ENCODE measurements at regions not wholly inside any gene's neighbourhood (a gene's known extent, or its start where the extent isn't known, plus 50 kb on each side); places are given as distances from the start of the nearest gene placed in this dataset.
A peak's percentile ranks its signal among the peaks of the same experiment; 100 is the strongest.

DNA sequence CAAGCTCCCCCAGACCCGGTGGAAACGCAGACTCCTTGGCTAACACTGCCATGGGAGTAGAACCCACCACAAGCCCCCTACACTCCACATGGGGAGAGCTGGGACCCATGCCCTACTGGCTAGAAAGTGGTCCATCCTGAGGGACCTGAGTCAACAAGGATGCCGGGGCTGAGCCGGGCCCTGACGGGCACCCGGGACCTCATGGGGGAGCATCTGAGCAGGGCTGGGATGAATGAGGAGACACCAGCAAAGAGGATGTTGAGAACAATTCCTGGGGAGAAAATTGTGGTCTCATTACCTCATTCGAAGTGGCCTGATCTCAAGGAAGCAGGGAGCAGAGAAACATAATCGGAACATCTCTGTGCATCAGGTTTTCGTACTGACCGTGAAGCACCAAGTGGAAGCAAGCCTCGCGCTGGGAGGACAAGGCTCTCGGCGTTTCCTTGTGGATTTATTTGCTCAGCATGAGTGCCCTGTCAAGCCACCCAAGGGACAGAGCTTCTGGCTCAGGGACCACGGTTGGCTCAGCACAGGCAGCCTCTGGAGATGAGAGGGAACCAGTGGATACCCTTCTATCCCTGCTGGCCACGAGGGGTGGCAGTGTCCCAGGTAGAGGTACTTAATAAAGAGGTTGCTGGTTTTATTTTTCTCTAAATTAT, 132.2 kb upstream of the FAM20C start:
- TF ChIP-seq CTCF (IDR thresholded peaks at IDR 0.05) (no peak), POLR2AphosphoS5 (IDR thresholded peaks at IDR 0.05) (no peak), POLR2A (IDR thresholded peaks at IDR 0.05) (no peak), EP300 (IDR thresholded peaks at IDR 0.05) (no peak)
- Histone ChIP-seq H3K36me3 (no peaks in the 10 kb centered on the region), H3K4me1 (peaks cover 0 to 11% (median 6%) of the 10 kb centered on the region in 4 donors), H3K4me3 (no peak overlapping the region), H3K9me3 (no peaks in the 10 kb centered on the region), H3K27me3 (no peaks in the 10 kb centered on the region), H3K27ac (no peak overlapping the region)
- DNase-seq (peak in 1 of 2 donors; percentile 63), ATAC-seq (ENCODE audit: low FRiP score in 2 of 2) (no peak)
- whole genome bisulfite sequencing, 2 donors = 72 to 86% methylated on average over 11 to 15 of the region's 16 CpGs

DNA sequence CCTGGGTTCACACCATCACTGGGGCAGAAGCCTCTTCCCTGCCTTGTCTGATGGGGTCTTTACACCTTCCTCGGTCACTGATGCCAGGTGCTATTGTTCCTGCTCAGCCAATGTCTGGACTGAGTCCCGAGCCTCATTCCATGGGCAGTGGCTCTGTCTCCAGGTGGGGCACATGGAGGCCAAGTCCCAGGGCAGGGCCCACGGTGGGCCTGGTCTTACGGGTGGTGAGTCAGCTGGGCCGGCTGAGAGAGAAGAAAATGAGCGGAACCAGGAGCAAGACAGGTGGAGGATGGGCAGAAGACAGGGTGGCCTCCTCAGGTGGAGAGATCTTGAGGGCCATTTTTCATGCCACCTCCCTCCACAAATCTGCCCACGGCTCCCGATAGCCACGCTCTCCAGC, 131.7 kb upstream of the FAM20C start:
- Histone ChIP-seq H3K9me3 (no peaks in the 10 kb centered on the region), H3K27me3 (no peaks in the 10 kb centered on the region), H3K4me3 (no peak overlapping the region), H3K36me3 (no peaks in the 10 kb centered on the region), H3K27ac (no peak overlapping the region), H3K4me1 (peaks cover 0 to 11% (median 6%) of the 10 kb centered on the region in 4 donors)
- 92% methylated on average over 9 of the region's 9 CpGs for WGBS, 2 donors
- TF ChIP-seq EP300 (IDR thresholded peaks at IDR 0.05) = no peak
- TF ChIP-seq POLR2AphosphoS5 (IDR thresholded peaks at IDR 0.05) = no peak
- no peak for TF ChIP-seq CTCF (IDR thresholded peaks at IDR 0.05)
- no peak for TF ChIP-seq POLR2A (IDR thresholded peaks at IDR 0.05)
- DNase-seq (peak in 1 of 2 donors; percentile 20), ATAC-seq (ENCODE audit: low FRiP score in 2 of 2) (no peak)

- H3K27ac ChIP-seq = no peak overlapping the region
- H3K27me3 ChIP-seq = no peaks in the 10 kb centered on the region
- no peaks in the 10 kb centered on the region for H3K9me3 ChIP-seq
- no peak overlapping the region for H3K4me3 ChIP-seq
- DNase-seq (peak in 1 of 2 donors; percentile 22), ATAC-seq (ENCODE audit: low FRiP score in 2 of 2) (no peak)
- 68 to 82% methylated on average over 9 of the region's 9 CpGs for WGBS, 2 donors
- peaks cover 0 to 7% (median 6%) of the 10 kb centered on the region in 4 donors for H3K4me1 ChIP-seq
- TF ChIP-seq POLR2AphosphoS5 (IDR thresholded peaks at IDR 0.05) = no peak
- TF ChIP-seq CTCF (IDR thresholded peaks at IDR 0.05) = no peak
- no peak for TF ChIP-seq POLR2A (IDR thresholded peaks at IDR 0.05)
- no peak for TF ChIP-seq EP300 (IDR thresholded peaks at IDR 0.05)
- H3K36me3 ChIP-seq = no peaks in the 10 kb centered on the region
Observed at GRCh38 chr7:61111-61510, 131.3 kb upstream of the FAM20C start.

GRCh38 chr7:61576-62360, 130.6 kb upstream of the FAM20C start:
- WGBS, 2 donors = 83 to 91% methylated on average over 13 to 18 of the region's 18 CpGs
- H3K4me3 ChIP-seq = no peak overlapping the region
- DNase-seq = no peak

More at GRCh38 chr7:61576-62360, 130.6 kb upstream of the FAM20C start:
- Histone ChIP-seq H3K27ac (no peak overlapping the region), H3K36me3 (no peaks in the 10 kb centered on the region), H3K9me3 (no peaks in the 10 kb centered on the region), H3K27me3 (no peaks in the 10 kb centered on the region), H3K4me1 (peaks cover 0 to 6% (median 5%) of the 10 kb centered on the region in 4 donors)
- ATAC-seq (ENCODE audit: low FRiP score in 2 of 2) = no peak
- no peak for TF ChIP-seq POLR2A (IDR thresholded peaks at IDR 0.05)
- no peak for TF ChIP-seq CTCF (IDR thresholded peaks at IDR 0.05)
- TF ChIP-seq EP300 (IDR thresholded peaks at IDR 0.05) = no peak
- TF ChIP-seq POLR2AphosphoS5 (IDR thresholded peaks at IDR 0.05) = no peak
